Endodermal cell (in vitro differentiated cells): ENCODE measurements at regions not wholly inside any gene's neighbourhood (a gene's known extent, or its start where the extent isn't known, plus 50 kb on each side); places are given as distances from the start of the nearest gene placed in this dataset.
"Not testable (repeated sequence)": the region's sequence is repeated elsewhere in the genome, so short reads cannot be mapped to it uniquely, and the experiment has no call there.

Source experiments
- DNase-seq: peaks from one replicate; pipeline ENCODE4 v3.0.0-alpha.2; 2017
- H3K27ac ChIP-seq: 2 replicates; pipeline ENCODE4 v1.5.1; 2013; ENCODE audit warnings: mild to moderate bottlenecking, low read depth, low read length, moderate library complexity
- H3K27me3 ChIP-seq: 2 replicates; pipeline ENCODE4 v1.6.1; 2013; ENCODE audit warnings: mild to moderate bottlenecking, low read length, moderate library complexity; ENCODE audit not compliant: insufficient read depth, control insufficient read depth, poor library complexity, severe bottlenecking
- H3K36me3 ChIP-seq: 2 replicates; pipeline ENCODE4 v1.7.0; 2013; ENCODE audit warnings: mild to moderate bottlenecking, low read length, moderate library complexity; ENCODE audit not compliant: control insufficient read depth, insufficient read depth
- H3K4me1 ChIP-seq: one replicate; pipeline ENCODE4 v1.7.0; 2013; ENCODE audit warnings: low read length; ENCODE audit not compliant: control insufficient read depth, insufficient read depth
- H3K4me3 ChIP-seq: 2 replicates; pipeline ENCODE4 v1.5.1; 2013; ENCODE audit warnings: mild to moderate bottlenecking, low read length, moderate library complexity
- H3K9ac ChIP-seq: 2 replicates; pipeline ENCODE4 v1.6.1; 2013; ENCODE audit warnings: mild to moderate bottlenecking, low read length, moderate library complexity; ENCODE audit not compliant: poor library complexity, severe bottlenecking; ENCODE audit errors: extremely low read depth
- H3K9me3 ChIP-seq: 2 replicates; pipeline ENCODE4 v1.6.1; 2013; ENCODE audit warnings: mild to moderate bottlenecking, low read length, moderate library complexity; ENCODE audit not compliant: control insufficient read depth
- H3K27ac Mint-ChIP-seq: 2 replicates; pipeline ENCODE4 v1.8.0; 2020; ENCODE audit warnings: mixed read lengths
- H3K27me3 Mint-ChIP-seq: 2 replicates; pipeline ENCODE4 v1.8.0; 2021; ENCODE audit warnings: mild to moderate bottlenecking, mixed read lengths; ENCODE audit not compliant: insufficient read depth
- H3K36me3 Mint-ChIP-seq: 2 replicates; pipeline ENCODE4 v1.8.0; 2020; ENCODE audit warnings: low read depth, mixed read lengths
- H3K4me1 Mint-ChIP-seq: 2 replicates; pipeline ENCODE4 v1.8.0; 2020; ENCODE audit warnings: mixed read lengths
- H3K4me3 Mint-ChIP-seq: 2 replicates; pipeline ENCODE4 v1.8.0; 2020; ENCODE audit warnings: mild to moderate bottlenecking, moderate library complexity, mixed read lengths
- H3K9me3 Mint-ChIP-seq: 2 replicates; pipeline ENCODE4 v1.8.0; 2020; ENCODE audit warnings: mild to moderate bottlenecking, mixed read lengths
- CTCF ChIP-seq: fragments of 200-600 bp; sonication (generic); conservative IDR thresholded peaks from 2 replicates; pipeline ENCODE4 v1.5.0; 2021; ENCODE audit warnings: antibody characterized with exemption, mild to moderate bottlenecking
- WGBS, 2 experiments: methylation state at CpG; one replicate each; pipeline versions ENCODE4 v1.1.5 to v1.1.7; 2013; ENCODE audit warnings: missing lambda C conversion rate in 2 of 2, mixed read lengths in 1 of 2; ENCODE audit not compliant: insufficient coverage in 1 of 2, insufficient read length in 1 of 2; 5-methylcytosine and 5-hydroxymethylcytosine counted together

GRCh38 chr6:164085091-164086075 lies 670.9 kb downstream of the QKI start:
- no peaks in the 10 kb centered on the region for H3K9me3 Mint-ChIP-seq
- H3K4me3 ChIP-seq: no peak overlapping the region
- H3K27me3 ChIP-seq: no peaks in the 10 kb centered on the region
- H3K27ac ChIP-seq: peak overlapping the region; percentile 99
- no peaks in the 10 kb centered on the region for H3K9me3 ChIP-seq
- TF ChIP-seq CTCF: no peak
- no peak for DNase-seq
- no peaks in the 10 kb centered on the region for H3K36me3 Mint-ChIP-seq
- H3K4me3 Mint-ChIP-seq: no peak overlapping the region
- H3K36me3 ChIP-seq: no peaks in the 10 kb centered on the region
- WGBS, 2 experiments: 65 to 88% methylated on average over 16 to 33 of the region's 33 CpGs
- peaks cover 2% of the 10 kb centered on the region for H3K4me1 Mint-ChIP-seq
- no peaks in the 10 kb centered on the region for H3K27me3 Mint-ChIP-seq
- no peak overlapping the region for H3K9ac ChIP-seq
- H3K27ac Mint-ChIP-seq: peak overlapping the region; percentile 38
- no peaks in the 10 kb centered on the region for H3K4me1 ChIP-seq

GRCh38 chr6:164079275-164079600 lies 664.7 kb downstream of the QKI start:
- Histone ChIP-seq H3K36me3 (no peaks in the 10 kb centered on the region), H3K27ac (no peak overlapping the region), H3K9ac (no peak overlapping the region), H3K4me3 (no peak overlapping the region), H3K27me3 (no peaks in the 10 kb centered on the region), H3K9me3 (no peaks in the 10 kb centered on the region), H3K4me1 (peaks cover 5% of the 10 kb centered on the region)
- TF ChIP-seq CTCF: no peak
- Mint-ChIP-seq H3K27ac (no peak overlapping the region), H3K36me3 (no peaks in the 10 kb centered on the region), H3K4me1 (peaks cover 15% of the 10 kb centered on the region), H3K27me3 (no peaks in the 10 kb centered on the region), H3K9me3 (no peaks in the 10 kb centered on the region), H3K4me3 (no peak overlapping the region)
- DNase-seq: no peak
- 91 to 100% methylated on average over 1 to 6 of the region's 6 CpGs for WGBS, 2 experiments

- H3K4me3 ChIP-seq: no peak overlapping the region
- H3K4me3 Mint-ChIP-seq: no peak overlapping the region
- H3K4me1 Mint-ChIP-seq: peaks cover 15% of the 10 kb centered on the region
- no peak overlapping the region for H3K9ac ChIP-seq
- H3K9me3 ChIP-seq: no peaks in the 10 kb centered on the region
- no peak for DNase-seq
- H3K27me3 Mint-ChIP-seq: no peaks in the 10 kb centered on the region
- H3K27ac ChIP-seq: no peak overlapping the region
- no peaks in the 10 kb centered on the region for H3K36me3 ChIP-seq
- no peak for TF ChIP-seq CTCF
- 80 to 89% methylated on average over 6 to 10 of the region's 10 CpGs for WGBS, 2 experiments
- H3K36me3 Mint-ChIP-seq: no peaks in the 10 kb centered on the region
- no peak overlapping the region for H3K27ac Mint-ChIP-seq
- no peaks in the 10 kb centered on the region for H3K9me3 Mint-ChIP-seq
- no peaks in the 10 kb centered on the region for H3K27me3 ChIP-seq
- peaks cover 5% of the 10 kb centered on the region for H3K4me1 ChIP-seq
Observed at GRCh38 chr6:164078532-164079274, 664.2 kb downstream of the QKI start.

- not testable (repeated sequence) for H3K4me1 ChIP-seq, H3K27me3 ChIP-seq, H3K27me3 Mint-ChIP-seq, H3K9me3 Mint-ChIP-seq, H3K4me3 Mint-ChIP-seq, H3K36me3 ChIP-seq, DNase-seq, H3K9ac ChIP-seq, H3K4me3 ChIP-seq, H3K9me3 ChIP-seq, H3K36me3 Mint-ChIP-seq, H3K27ac Mint-ChIP-seq, H3K27ac ChIP-seq
- 93 to 97% methylated on average over 1 to 3 of the region's 3 CpGs for WGBS, 2 experiments
- peaks cover 15% of the 10 kb centered on the region for H3K4me1 Mint-ChIP-seq
Observed at GRCh38 chr6:164076818-164077532, 662.5 kb downstream of the QKI start.
